ENCODE measurements at regions not wholly inside any gene's neighbourhood (a gene's known extent, or its start where the extent isn't known, plus 50 kb on each side); places are given as distances from the start of the nearest gene placed in this dataset.

GRCh38 chr15:39320886-39321285 lies 260.0 kb upstream of the THBS1 start:
- H3K4me3 ChIP-seq (ENCODE audit: low read depth, low read length): no peak overlapping the region
- DNase-seq (ENCODE audit: low read depth): no peak
- TF ChIP-seq CTCF (IDR thresholded peaks at IDR 0.05; ENCODE audit: insufficient read depth, low read depth, low read length, missing control alignments): no peak

DNA sequence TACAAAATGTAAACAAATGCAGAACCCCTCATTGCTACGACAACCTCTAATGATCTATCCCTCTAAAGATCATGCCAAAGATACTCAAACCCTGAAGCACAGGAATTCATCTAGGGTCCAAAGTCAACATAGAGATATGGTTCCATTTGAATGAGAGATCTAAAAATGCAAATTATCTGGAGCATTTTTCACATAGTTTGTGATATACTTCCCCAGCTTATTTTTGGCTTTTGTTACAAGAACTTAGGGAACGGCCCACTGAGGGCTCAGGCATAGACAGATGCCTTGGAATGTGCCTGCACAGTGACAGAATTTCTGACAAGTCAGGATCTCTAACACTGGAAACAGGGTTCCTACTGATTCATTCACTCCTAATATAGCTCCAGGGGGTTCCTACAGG lies 258.9 kb upstream of the THBS1 start:
- no peak overlapping the region for H3K4me3 ChIP-seq (ENCODE audit: low read depth, low read length)
- no peak for DNase-seq (ENCODE audit: low read depth)
- TF ChIP-seq CTCF (IDR thresholded peaks at IDR 0.05; ENCODE audit: insufficient read depth, low read depth, low read length, missing control alignments): no peak

DNA sequence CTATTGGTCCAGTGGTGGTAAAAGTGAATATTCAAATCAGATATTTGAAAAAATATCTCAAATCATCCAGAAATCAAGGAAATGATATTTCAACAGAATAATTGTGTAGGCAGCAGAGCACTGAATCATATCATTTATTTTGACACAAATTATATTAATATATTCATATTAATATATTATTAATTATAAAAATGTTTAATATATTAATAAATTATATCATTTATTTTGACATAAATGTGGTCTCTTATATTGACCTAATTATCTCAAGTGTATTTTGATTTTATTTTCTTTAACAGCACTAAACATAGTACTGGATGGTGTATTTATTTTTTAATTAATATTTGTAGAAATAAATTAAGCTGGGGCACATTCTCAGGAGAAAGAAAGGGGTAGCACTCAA lies 257.7 kb upstream of the THBS1 start:
- H3K4me3 ChIP-seq (ENCODE audit: low read depth, low read length): no peak overlapping the region
- no peak for TF ChIP-seq CTCF (IDR thresholded peaks at IDR 0.05; ENCODE audit: insufficient read depth, low read depth, low read length, missing control alignments)
- DNase-seq (ENCODE audit: low read depth): no peak

DNA sequence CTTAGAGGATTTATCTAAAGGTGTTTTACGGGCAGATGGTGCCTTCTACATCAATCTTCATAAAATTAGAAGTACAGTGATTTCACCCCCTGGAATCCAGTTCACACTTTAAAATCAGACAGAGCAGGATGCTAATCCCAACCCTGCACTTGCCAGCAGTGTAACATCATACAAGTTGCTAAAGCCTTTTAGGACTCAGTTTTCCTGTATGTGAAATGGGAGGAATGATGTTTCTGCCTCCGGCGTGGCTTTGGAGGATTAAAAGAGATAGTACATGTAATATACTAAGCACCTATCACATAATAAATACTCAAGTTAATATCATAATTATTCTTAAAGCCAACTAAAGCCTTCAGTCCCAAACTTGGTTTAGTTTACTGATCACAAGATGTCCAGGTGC lies 257.2 kb upstream of the THBS1 start:
- no peak for TF ChIP-seq CTCF (IDR thresholded peaks at IDR 0.05; ENCODE audit: insufficient read depth, low read depth, low read length, missing control alignments)
- no peak overlapping the region for H3K4me3 ChIP-seq (ENCODE audit: low read depth, low read length)

GRCh38 chr15:39326306-39326975 lies 254.4 kb upstream of the THBS1 start:
- DNase-seq (ENCODE audit: low read depth): no peak
- TF ChIP-seq CTCF (IDR thresholded peaks at IDR 0.05; ENCODE audit: insufficient read depth, low read depth, low read length, missing control alignments): no peak
- H3K4me3 ChIP-seq (ENCODE audit: low read depth, low read length): no peak overlapping the region

More for the DNA sequence above, 257.2 kb upstream of the THBS1 start:
- DNase-seq (ENCODE audit: low read depth): no peak

DNA sequence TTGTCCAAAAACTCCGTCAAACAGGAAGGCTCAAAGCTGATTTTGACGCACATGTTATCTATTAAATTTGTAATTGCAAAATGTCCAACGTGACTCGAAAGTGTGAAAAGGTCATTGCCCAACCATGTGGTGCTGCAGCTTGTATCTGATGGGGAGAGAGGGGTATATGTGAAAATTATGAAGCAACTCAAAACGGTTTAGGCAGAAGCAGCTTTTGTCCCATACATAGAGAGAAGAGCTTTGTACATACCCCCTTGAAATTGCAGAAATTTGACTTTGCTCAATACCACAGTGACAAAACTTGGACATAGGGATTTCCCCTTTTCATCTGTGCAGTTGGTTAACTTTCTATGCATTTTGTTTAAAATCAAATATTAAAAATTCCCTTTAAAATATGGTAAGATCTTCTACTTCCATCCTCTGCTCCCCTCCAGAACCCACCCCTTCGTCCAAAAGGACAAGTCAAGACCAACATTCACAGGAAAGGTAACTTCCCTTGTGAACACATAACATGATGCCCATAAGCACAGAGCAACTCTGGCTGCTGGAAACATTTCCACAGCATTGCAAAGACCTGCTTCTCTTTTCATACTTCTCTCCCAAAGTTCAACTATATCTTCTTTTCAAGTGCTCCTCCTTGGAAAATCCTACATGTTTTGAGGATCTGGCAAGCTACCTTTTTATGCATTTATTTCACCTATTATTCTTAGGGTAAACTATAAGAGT lies 253.7 kb upstream of the THBS1 start:
- no peak for TF ChIP-seq CTCF (IDR thresholded peaks at IDR 0.05; ENCODE audit: insufficient read depth, low read depth, low read length, missing control alignments)
- no peak for DNase-seq (ENCODE audit: low read depth)
- no peak overlapping the region for H3K4me3 ChIP-seq (ENCODE audit: low read depth, low read length)

Data from GM12865 (cell line).